Psoas muscle (tissue), 7 donors: ENCODE measurements at regions not wholly inside any gene's neighbourhood (a gene's known extent, or its start where the extent isn't known, plus 50 kb on each side); places are given as distances from the start of the nearest gene placed in this dataset.

Experiments used
- ATAC-seq, 4 donors: fragments of 200-7000 bp; cut with Tn5 transposase; one replicate each; pipeline ENCODE4 v1.9.1; 2020; ENCODE audit warnings: moderate library complexity in 3 of 4, mild to moderate bottlenecking in 2 of 4
- DNase-seq, 2 donors: peaks; one replicate each; pipeline ENCODE4 v3.0.0-alpha.2; 2020
- H3K27ac ChIP-seq: fragments of 200-600 bp; one replicate; pipeline ENCODE4 v1.8.0; 2022
- H3K27me3 ChIP-seq, 3 donors: fragments of 200-600 bp in 1 of 3; one replicate each; pipeline versions ENCODE4 v1.6.1 to v1.8.0; 2013 to 2022; ENCODE audit warnings: low read length in 2 of 3, mild to moderate bottlenecking in 2 of 3, moderate library complexity in 1 of 3; ENCODE audit not compliant: insufficient read depth in 3 of 3
- H3K36me3 ChIP-seq, 2 donors: fragments of 200-600 bp in 1 of 2; one replicate each; pipeline versions ENCODE4 v1.6.1 to v1.8.0; 2013 to 2022; ENCODE audit warnings: low read depth in 1 of 2, mild to moderate bottlenecking in 1 of 2, moderate library complexity in 1 of 2; ENCODE audit not compliant: insufficient read depth in 1 of 2
- H3K4me1 ChIP-seq: fragments of 200-600 bp; one replicate; pipeline ENCODE4 v1.8.0; 2022
- H3K4me3 ChIP-seq: fragments of 200-600 bp; one replicate; pipeline ENCODE4 v1.8.0; 2022; ENCODE audit warnings: mild to moderate bottlenecking
- H3K9me3 ChIP-seq: fragments of 200-600 bp; one replicate; pipeline ENCODE4 v1.8.0; 2022
- CTCF ChIP-seq: fragments of 200-600 bp; IDR thresholded peaks from one replicate; pipeline ENCODE4 v1.8.0; 2022; ENCODE audit warnings: antibody characterized with exemption
- WGBS, 3 donors: extraction: QIAGEN DNeasy Blood & Tissue Kit; methylation state at CpG; one replicate each; pipeline versions ENCODE4 v1.1.6 to v1.1.7; 2013; 5-methylcytosine and 5-hydroxymethylcytosine counted together
- intact Hi-C, 2 donors: fragments of 100-400 bp; cut with DNase I; formaldehyde crosslinking; loops; one replicate each; pipeline versions ENCODE4 v1.11.0 to v1.14.2; 2022
- donor health status: healthy with polysubstance abuse.
- donor health status: DM: no; HTN: no; CAD: no; lungs with moderate emphysema.
- donor health status: Bipolar disorder and iron deficiency.
- donor health status: healthy.
- donor health status: DM: yes; HTN: yes; CAD: no.
- donor health status: DM: no; HTN: no; CAD: no.
- donor health status: DM: yes; HTN: yes; CAD: no.

GRCh38 chr9:114733816-114734215, 51.8 kb upstream of the TEX48 start:
- DNase-seq = no peak
- Histone ChIP-seq H3K36me3 (no peaks in the 10 kb centered on the region), H3K4me1 (no peaks in the 10 kb centered on the region), H3K27me3 (no peaks in the 10 kb centered on the region), H3K4me3 (no peak overlapping the region), H3K9me3 (no peaks in the 10 kb centered on the region), H3K27ac (no peak overlapping the region)
- no peak for TF ChIP-seq CTCF
- WGBS, 3 donors = 89 to 94% (median 92%) methylated on average over 5 of the region's 5 CpGs
- no peak for ATAC-seq
- intact Hi-C loops = loop anchor here (10.0 kb wide), 2 partner anchors 181 to 791 kb away; no protein-coding TSS in a partner anchor

- H3K9me3 ChIP-seq = no peaks in the 10 kb centered on the region
- H3K36me3 ChIP-seq = no peaks in the 10 kb centered on the region
- no peak overlapping the region for H3K4me3 ChIP-seq
- 63 to 71% (median 68%) methylated on average over 3 of the region's 3 CpGs for WGBS, 3 donors
- DNase-seq (no peak), ATAC-seq (no peak)
- H3K4me1 ChIP-seq = no peaks in the 10 kb centered on the region
- intact Hi-C loops = loop anchor here (10.0 kb wide), 2 partner anchors 182 to 792 kb away; no protein-coding TSS in a partner anchor
- H3K27ac ChIP-seq = no peak overlapping the region
- H3K27me3 ChIP-seq = no peaks in the 10 kb centered on the region
- no peak for TF ChIP-seq CTCF
Observed at GRCh38 chr9:114732823-114733222, 50.8 kb upstream of the TEX48 start.
